Suprapubic skin (tissue), 3 donors: ENCODE measurements at regions not wholly inside any gene's neighbourhood (a gene's known extent, or its start where the extent isn't known, plus 50 kb on each side); places are given as distances from the start of the nearest gene placed in this dataset.

Experiments used
- CTCF ChIP-seq, 2 donors: fragments of 200-600 bp in 1 of 2; fragments of 450-650 bp in 1 of 2; sonication (generic) in 1 of 2; IDR thresholded peaks; one replicate each; pipeline ENCODE4 v1.5.1; 2016 to 2019; ENCODE audit warnings: antibody characterized with exemption in 2 of 2, mild to moderate bottlenecking in 1 of 2, moderate library complexity in 1 of 2
- EP300 ChIP-seq: sonication (generic); formaldehyde crosslinking; IDR thresholded peaks from one replicate; pipeline ENCODE4 v1.6.1; 2017; ENCODE audit warnings: antibody characterized with exemption

GRCh38 chr13:70945506-70945905, 837.3 kb upstream of the KLHL1 start:
- TF ChIP-seq CTCF (IDR thresholded peaks at IDR 0.05) (no peak), EP300 (no peak)
